Adrenal gland (tissue), 9 donors: ENCODE measurements at regions not wholly inside any gene's neighbourhood (a gene's known extent, or its start where the extent isn't known, plus 50 kb on each side); places are given as distances from the start of the nearest gene placed in this dataset.

Experiments used
- DNase-seq, 7 donors: peaks; one replicate each; pipeline ENCODE4 v3.0.0-alpha.2; 2019 to 2020
- H3K27ac ChIP-seq, 5 donors: fragments of 200-600 bp; sonication (generic) in 4 of 5; 1 replicate in 3 of 5; 2 replicates in 2 of 5; pipeline versions ENCODE4 v1.5.1 to v1.8.0; 2016 to 2020; ENCODE audit warnings: mild to moderate bottlenecking in 1 of 5
- H3K27me3 ChIP-seq: fragments of 200-600 bp; 2 replicates; pipeline ENCODE4 v1.8.0; 2021
- H3K36me3 ChIP-seq, 2 donors: fragments of 200-600 bp; replicated peaks in 1 of 2; 1 replicate in 1 of 2; 2 replicates in 1 of 2; pipeline versions ENCODE4 v1.5.1 to v1.8.0; 2018 to 2022
- H3K4me1 ChIP-seq, 2 donors: fragments of 200-600 bp; replicated peaks in 1 of 2; 1 replicate in 1 of 2; 2 replicates in 1 of 2; pipeline versions ENCODE4 v1.5.1 to v1.8.0; 2018 to 2021
- H3K4me3 ChIP-seq, 4 donors: fragments of 200-600 bp; sonication (generic) in 3 of 4; one replicate each; pipeline ENCODE4 v1.5.1; 2016 to 2018
- H3K9me3 ChIP-seq, 3 donors: fragments of 200-600 bp; sonication (generic) in 1 of 3; replicated peaks in 1 of 3; 1 replicate in 2 of 3; 2 replicates in 1 of 3; pipeline versions ENCODE4 v1.5.1 to v1.8.0; 2016 to 2021
- POLR2A ChIP-seq, 2 donors: fragments of 450-650 bp; IDR thresholded peaks; one replicate each; pipeline ENCODE4 v1.6.1; 2017; ENCODE audit warnings: antibody characterized with exemption in 2 of 2, mild to moderate bottlenecking in 2 of 2, moderate library complexity in 1 of 2
- WGBS, 4 donors: extraction: QIAGEN DNeasy Blood & Tissue Kit in 2 of 4; methylation state at CpG; one replicate each; pipeline versions ENCODE4 v1.1.5 to v1.1.7; 2013 to 2017; 5-methylcytosine and 5-hydroxymethylcytosine counted together
- intact Hi-C, 2 donors: fragments of 100-400 bp; cut with DNase I; formaldehyde crosslinking; loops; one replicate each; pipeline versions ENCODE4 v1.14.1 to v1.15.0; 2022 to 2023
- TF ChIP-seq, protein P1 (sequence below), 6 experiments: fragments of 450-650 bp in 4 of 6; fragments of 200-600 bp in 2 of 6; sonication (generic) in 1 of 6; IDR thresholded peaks; 1 replicate in 5 of 6; 2 replicates in 1 of 6; pipeline versions ENCODE4 v1.5.1 to v1.8.0; 2016 to 2021; ENCODE audit warnings: antibody characterized with exemption in 6 of 6, mild to moderate bottlenecking in 2 of 6, moderate library complexity in 1 of 6
- donor health status: healthy with polysubstance abuse.
- donor health status: Bipolar disorder and iron deficiency.
- donor health status: DM: yes; HTN: yes; CAD: no.
- donor health status: DM: no; HTN: no; CAD: no.
- donor health status: DM: no; HTN: no; CAD: no.

- no peaks in the 10 kb centered on the region for H3K9me3 ChIP-seq
Observed at GRCh38 chr1:199182186-199182843, 543.5 kb downstream of the PTPRC start.

DNA sequence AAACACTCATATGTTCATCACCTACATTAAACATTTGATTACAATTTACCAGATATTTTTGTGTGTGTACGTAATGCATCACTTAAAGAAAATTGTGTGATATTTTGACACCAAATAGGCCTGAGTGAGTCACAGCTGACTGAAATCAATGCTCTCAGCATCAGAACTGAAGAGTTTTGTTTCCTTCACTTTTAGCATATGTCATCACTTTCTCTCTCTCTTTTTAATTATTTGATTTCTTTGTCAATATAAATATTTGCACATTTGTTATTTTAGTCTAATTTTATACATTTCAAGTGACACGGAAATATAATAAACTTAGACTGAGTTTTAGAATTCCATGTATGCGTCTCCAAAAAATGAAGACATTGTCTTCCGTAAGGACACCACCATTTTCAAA lies 545.3 kb downstream of the PTPRC start:
- H3K4me3 ChIP-seq = no peak overlapping the region
- H3K4me1 ChIP-seq = no peaks in the 10 kb centered on the region
- no peaks in the 10 kb centered on the region for H3K27me3 ChIP-seq
- H3K9me3 ChIP-seq = no peaks in the 10 kb centered on the region
- intact Hi-C loops = no loop called here
- 89 to 93% (median 91%) methylated on average over 4 of the region's 4 CpGs for WGBS, 4 donors
- DNase-seq = no peak
- no peak for TF ChIP-seq POLR2A (IDR thresholded peaks at IDR 0.05)
- TF ChIP-seq, protein P1, sequence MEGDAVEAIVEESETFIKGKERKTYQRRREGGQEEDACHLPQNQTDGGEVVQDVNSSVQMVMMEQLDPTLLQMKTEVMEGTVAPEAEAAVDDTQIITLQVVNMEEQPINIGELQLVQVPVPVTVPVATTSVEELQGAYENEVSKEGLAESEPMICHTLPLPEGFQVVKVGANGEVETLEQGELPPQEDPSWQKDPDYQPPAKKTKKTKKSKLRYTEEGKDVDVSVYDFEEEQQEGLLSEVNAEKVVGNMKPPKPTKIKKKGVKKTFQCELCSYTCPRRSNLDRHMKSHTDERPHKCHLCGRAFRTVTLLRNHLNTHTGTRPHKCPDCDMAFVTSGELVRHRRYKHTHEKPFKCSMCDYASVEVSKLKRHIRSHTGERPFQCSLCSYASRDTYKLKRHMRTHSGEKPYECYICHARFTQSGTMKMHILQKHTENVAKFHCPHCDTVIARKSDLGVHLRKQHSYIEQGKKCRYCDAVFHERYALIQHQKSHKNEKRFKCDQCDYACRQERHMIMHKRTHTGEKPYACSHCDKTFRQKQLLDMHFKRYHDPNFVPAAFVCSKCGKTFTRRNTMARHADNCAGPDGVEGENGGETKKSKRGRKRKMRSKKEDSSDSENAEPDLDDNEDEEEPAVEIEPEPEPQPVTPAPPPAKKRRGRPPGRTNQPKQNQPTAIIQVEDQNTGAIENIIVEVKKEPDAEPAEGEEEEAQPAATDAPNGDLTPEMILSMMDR (IDR thresholded peaks at IDR 0.05) = no peak
- no peak overlapping the region for H3K27ac ChIP-seq
- H3K36me3 ChIP-seq = no peaks in the 10 kb centered on the region

More at GRCh38 chr1:199182186-199182843, 543.5 kb downstream of the PTPRC start:
- 53 to 66% (median 62%) methylated on average over 2 of the region's 2 CpGs for WGBS, 4 donors
- intact Hi-C loops = no loop called here
- H3K36me3 ChIP-seq = no peaks in the 10 kb centered on the region
- TF ChIP-seq, protein P1 (IDR thresholded peaks at IDR 0.05) = no peak
- no peak for TF ChIP-seq POLR2A (IDR thresholded peaks at IDR 0.05)
- H3K4me1 ChIP-seq = no peaks in the 10 kb centered on the region
- no peaks in the 10 kb centered on the region for H3K27me3 ChIP-seq
- no peak for DNase-seq
- H3K4me3 ChIP-seq = no peak overlapping the region
- H3K27ac ChIP-seq = no peak overlapping the region

DNA sequence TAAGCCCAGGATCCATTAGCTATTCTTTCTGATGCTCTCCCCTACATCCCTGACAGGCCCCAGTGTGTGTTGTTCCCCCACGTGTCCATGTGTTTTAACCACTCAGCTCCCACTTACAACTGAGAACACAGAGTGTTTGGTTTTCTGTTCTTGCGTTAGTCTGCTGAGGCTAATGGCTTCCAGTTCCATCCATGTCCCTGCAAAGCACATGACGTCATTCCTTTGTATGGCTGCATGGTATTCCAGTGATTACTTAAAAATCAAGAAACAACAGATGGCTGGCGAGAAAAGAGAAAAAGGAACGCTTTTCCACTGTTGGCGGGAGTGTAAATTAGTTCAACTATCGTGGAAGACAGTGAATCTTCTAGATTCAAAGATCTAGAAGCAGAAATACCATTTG lies 556.0 kb downstream of the PTPRC start:
- TF ChIP-seq POLR2A (IDR thresholded peaks at IDR 0.05) = no peak
- TF ChIP-seq, protein P1 (IDR thresholded peaks at IDR 0.05) = no peak
- Histone ChIP-seq H3K9me3 (no peaks in the 10 kb centered on the region), H3K27me3 (no peaks in the 10 kb centered on the region), H3K4me1 (no peaks in the 10 kb centered on the region), H3K4me3 (no peak overlapping the region), H3K36me3 (no peaks in the 10 kb centered on the region), H3K27ac (no peak overlapping the region)
- intact Hi-C loops = no loop called here
- DNase-seq = no peak
- 78 to 84% (median 80%) methylated on average over 7 of the region's 7 CpGs for WGBS, 4 donors

DNA sequence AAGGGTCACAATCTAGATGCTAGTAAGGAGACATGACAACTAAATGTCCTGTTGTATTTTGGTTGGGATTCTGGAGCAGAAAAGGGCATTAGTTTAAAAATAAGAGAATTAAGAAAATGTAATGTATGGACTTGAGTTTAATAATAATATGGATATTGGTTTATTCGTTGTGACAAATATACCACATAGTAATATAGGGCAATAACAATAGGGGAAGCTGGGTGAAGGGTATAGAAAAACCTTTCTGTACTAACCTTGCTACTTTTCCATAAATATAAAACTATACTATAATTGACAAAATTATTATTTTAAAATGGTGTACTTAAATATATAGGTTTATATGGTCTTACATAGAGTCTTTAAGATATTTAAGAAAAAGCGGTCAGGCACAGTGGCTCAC lies 558.9 kb downstream of the PTPRC start:
- no peak for DNase-seq
- H3K27ac ChIP-seq = no peak overlapping the region
- no peaks in the 10 kb centered on the region for H3K4me1 ChIP-seq
- H3K36me3 ChIP-seq = no peaks in the 10 kb centered on the region
- H3K4me3 ChIP-seq = no peak overlapping the region
- WGBS, 4 donors = 88 to 94% (median 93%) methylated on average over 2 of the region's 2 CpGs
- H3K27me3 ChIP-seq = no peaks in the 10 kb centered on the region
- TF ChIP-seq, protein P1 (IDR thresholded peaks at IDR 0.05) = no peak
- TF ChIP-seq POLR2A (IDR thresholded peaks at IDR 0.05) = no peak
- no peaks in the 10 kb centered on the region for H3K9me3 ChIP-seq
- intact Hi-C loops = no loop called here
